GM18498 (cell line): ENCODE measurements at regions not wholly inside any gene's neighbourhood (a gene's known extent, or its start where the extent isn't known, plus 50 kb on each side); places are given as distances from the start of the nearest gene placed in this dataset.
"Not testable (repeated sequence)": the region's sequence is repeated elsewhere in the genome, so short reads cannot be mapped to it uniquely, and the experiment has no call there.

Experiments
- ATAC-seq: cut with Tn5 transposase; IDR thresholded peaks from one replicate; pipeline ENCODE4 v1.9.1; 2021; ENCODE audit warnings: mild to moderate bottlenecking, moderate library complexity; ENCODE audit not compliant: unreplicated experiment

- ATAC-seq: no peak
These were observed 84.3 kb upstream of the MPP7 start for GRCh38 chr10:28387140-28387539.

- no peak for ATAC-seq
These were observed 88.4 kb upstream of the MPP7 start for GRCh38 chr10:28391283-28391682.

GRCh38 chr10:28393956-28394568 lies 91.2 kb upstream of the MPP7 start:
- ATAC-seq: peak; percentile 68

GRCh38 chr10:28396331-28396730 lies 93.5 kb upstream of the MPP7 start:
- no peak for ATAC-seq

GRCh38 chr10:28397229-28397628 lies 94.4 kb upstream of the MPP7 start:
- no peak for ATAC-seq

- no peak for ATAC-seq
These were observed 97.3 kb upstream of the MPP7 start for GRCh38 chr10:28400176-28400575.

GRCh38 chr10:28400681-28401080 lies 97.8 kb upstream of the MPP7 start:
- ATAC-seq: no peak

GRCh38 chr10:28402611-28403073 lies 99.8 kb upstream of the MPP7 start:
- not testable (repeated sequence) for ATAC-seq

GRCh38 chr10:28403090-28403489 lies 100.2 kb upstream of the MPP7 start:
- no peak for ATAC-seq

- no peak for ATAC-seq
These were observed 105.4 kb upstream of the MPP7 start for GRCh38 chr10:28408237-28408777.

- ATAC-seq: no peak
These were observed 107.7 kb upstream of the MPP7 start for GRCh38 chr10:28410420-28411135.

- no peak for ATAC-seq
These were observed 108.2 kb upstream of the MPP7 start for GRCh38 chr10:28411136-28411460.

- ATAC-seq: no peak
These were observed 108.8 kb upstream of the MPP7 start for GRCh38 chr10:28411648-28412047.

- no peak for ATAC-seq
These were observed 114.8 kb upstream of the WAC start for GRCh38 chr10:28418069-28418468.

GRCh38 chr10:28425422-28425821 lies 107.5 kb upstream of the WAC start:
- ATAC-seq: no peak

- no peak for ATAC-seq
These were observed 106.3 kb upstream of the WAC start for GRCh38 chr10:28426392-28427159.

- no peak for ATAC-seq
These were observed 105.5 kb upstream of the WAC start for GRCh38 chr10:28427376-28427775.

GRCh38 chr10:28429045-28429444 lies 103.9 kb upstream of the WAC start:
- no peak for ATAC-seq

GRCh38 chr10:28429573-28430216 lies 103.2 kb upstream of the WAC start:
- no peak for ATAC-seq

GRCh38 chr10:28431139-28431538 lies 101.8 kb upstream of the WAC start:
- no peak for ATAC-seq

GRCh38 chr10:28432210-28432676 lies 100.7 kb upstream of the WAC start:
- peak; percentile 59 for ATAC-seq
